GM12864 (cell line): ENCODE measurements at regions not wholly inside any gene's neighbourhood (a gene's known extent, or its start where the extent isn't known, plus 50 kb on each side); places are given as distances from the start of the nearest gene placed in this dataset.

Source experiments
- DNase-seq: peaks from one replicate; pipeline ENCODE4 v3.0.0-alpha.2; 2011; ENCODE audit warnings: low read depth
- H3K4me3 ChIP-seq: 2 replicates; pipeline ENCODE4 v1.5.1; 2011; ENCODE audit warnings: mild to moderate bottlenecking, low read depth, low read length, control low read depth
- TF ChIP-seq, protein P1 (sequence below): IDR thresholded peaks from 2 replicates; pipeline ENCODE4 v1.5.1; 2011; ENCODE audit warnings: low read depth, mild to moderate bottlenecking, moderate library complexity, low read length, control low read depth, inconsistent platforms; ENCODE audit errors: missing control alignments

DNA sequence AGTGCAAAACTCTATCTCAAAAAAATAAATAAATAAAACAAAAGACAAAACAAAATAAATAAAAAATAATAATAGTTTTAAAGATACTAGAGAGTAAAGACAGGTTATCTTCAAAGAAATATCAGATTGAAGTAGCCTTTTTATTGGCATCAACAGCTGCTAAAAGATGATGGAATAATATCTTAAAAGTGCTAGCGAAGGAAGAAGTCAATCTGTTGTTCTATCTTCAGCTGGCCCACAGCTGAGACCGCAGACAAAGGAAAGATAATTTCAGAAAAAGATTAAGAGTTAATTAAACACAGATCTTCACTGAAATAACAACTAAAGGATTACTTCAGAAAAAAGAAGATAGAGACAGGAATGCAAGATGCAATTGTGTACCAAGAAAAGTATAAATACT, 130.2 kb upstream of the PKDCC start:
- TF ChIP-seq, protein P1, sequence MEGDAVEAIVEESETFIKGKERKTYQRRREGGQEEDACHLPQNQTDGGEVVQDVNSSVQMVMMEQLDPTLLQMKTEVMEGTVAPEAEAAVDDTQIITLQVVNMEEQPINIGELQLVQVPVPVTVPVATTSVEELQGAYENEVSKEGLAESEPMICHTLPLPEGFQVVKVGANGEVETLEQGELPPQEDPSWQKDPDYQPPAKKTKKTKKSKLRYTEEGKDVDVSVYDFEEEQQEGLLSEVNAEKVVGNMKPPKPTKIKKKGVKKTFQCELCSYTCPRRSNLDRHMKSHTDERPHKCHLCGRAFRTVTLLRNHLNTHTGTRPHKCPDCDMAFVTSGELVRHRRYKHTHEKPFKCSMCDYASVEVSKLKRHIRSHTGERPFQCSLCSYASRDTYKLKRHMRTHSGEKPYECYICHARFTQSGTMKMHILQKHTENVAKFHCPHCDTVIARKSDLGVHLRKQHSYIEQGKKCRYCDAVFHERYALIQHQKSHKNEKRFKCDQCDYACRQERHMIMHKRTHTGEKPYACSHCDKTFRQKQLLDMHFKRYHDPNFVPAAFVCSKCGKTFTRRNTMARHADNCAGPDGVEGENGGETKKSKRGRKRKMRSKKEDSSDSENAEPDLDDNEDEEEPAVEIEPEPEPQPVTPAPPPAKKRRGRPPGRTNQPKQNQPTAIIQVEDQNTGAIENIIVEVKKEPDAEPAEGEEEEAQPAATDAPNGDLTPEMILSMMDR, result no peak
- no peak for DNase-seq
- H3K4me3 ChIP-seq, result no peak overlapping the region

DNA sequence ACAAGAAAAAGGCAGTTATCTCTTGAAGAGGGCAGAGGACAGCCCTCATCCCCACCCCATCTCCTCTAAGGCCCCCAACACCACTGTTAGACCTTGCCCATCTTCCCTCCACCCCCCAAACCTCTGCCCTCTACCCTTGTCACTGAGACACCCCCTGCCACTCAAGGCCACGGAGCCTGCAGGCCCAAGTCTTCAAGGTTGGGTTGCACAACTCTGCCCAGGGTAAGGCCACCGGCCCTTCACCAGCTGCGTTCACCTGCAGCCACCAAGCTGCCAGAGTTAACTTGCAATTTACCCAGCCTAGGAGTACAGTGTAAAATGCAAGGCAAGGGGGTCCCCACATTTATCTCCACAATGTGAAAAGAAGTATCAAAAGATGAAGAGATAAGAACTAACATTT, 128.7 kb upstream of the PKDCC start:
- TF ChIP-seq, protein P1, result no peak
- no peak for DNase-seq
- no peak overlapping the region for H3K4me3 ChIP-seq

DNA sequence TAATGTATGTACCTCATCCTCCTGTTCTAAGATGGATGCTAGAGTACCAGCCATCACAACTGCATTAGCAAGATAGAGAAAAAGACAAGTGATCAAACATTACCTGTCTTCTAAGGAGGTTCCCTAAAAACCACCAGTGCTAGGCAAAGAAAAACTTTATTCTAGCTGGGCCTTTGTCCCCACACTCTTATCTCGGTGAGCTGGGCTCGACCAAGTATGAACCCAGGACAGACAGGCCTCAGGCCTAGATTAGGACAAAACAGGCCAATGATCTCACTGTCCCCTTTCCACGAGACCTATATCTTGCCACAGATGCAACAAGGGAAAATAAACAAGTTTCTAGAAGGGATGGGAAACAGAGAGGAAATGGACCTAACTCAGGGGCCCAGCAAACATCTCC, 127.6 kb upstream of the PKDCC start:
- no peak overlapping the region for H3K4me3 ChIP-seq
- DNase-seq, result no peak
- TF ChIP-seq, protein P1, result no peak

DNA sequence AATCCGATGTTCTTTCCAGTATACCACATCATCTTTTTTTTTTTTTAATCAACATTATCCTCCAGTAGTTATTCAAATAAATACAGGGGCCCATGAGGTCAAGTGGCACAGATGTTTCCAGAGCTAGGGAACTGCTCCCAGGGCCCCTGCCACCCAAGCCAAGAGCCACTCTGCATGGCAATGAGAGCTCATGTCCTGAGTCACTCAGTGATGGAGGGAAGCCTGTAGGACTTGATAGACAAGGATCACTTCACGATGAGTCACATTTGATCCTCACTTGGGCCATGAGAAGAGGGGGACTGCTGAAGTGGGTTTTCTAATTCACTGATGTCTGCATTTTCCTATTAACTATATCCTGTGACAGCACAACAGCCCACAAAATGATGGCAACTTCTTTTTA, 127.0 kb upstream of the PKDCC start:
- H3K4me3 ChIP-seq, result no peak overlapping the region
- DNase-seq, result no peak
- TF ChIP-seq, protein P1, result no peak

DNA sequence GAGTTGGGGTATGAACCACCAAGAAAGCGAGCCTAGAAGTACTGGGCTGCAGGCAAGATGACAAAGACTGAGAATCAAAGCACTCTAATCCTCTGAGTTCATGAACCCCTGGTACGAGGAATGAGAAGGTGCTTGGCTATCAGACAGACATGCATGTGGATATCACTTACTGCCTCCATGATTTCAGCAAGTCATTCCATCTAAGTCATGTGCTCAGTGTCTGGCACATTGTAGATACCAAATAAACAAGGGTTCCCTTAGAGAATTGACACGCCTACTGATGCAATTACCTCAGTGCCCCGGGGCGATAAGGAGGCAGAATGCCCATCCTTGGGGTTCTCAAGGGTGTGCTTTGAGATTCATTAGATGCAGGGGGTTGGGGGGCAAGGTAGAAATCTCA, 125.6 kb upstream of the PKDCC start:
- DNase-seq, result no peak
- TF ChIP-seq, protein P1, result no peak
- H3K4me3 ChIP-seq, result no peak overlapping the region

DNA sequence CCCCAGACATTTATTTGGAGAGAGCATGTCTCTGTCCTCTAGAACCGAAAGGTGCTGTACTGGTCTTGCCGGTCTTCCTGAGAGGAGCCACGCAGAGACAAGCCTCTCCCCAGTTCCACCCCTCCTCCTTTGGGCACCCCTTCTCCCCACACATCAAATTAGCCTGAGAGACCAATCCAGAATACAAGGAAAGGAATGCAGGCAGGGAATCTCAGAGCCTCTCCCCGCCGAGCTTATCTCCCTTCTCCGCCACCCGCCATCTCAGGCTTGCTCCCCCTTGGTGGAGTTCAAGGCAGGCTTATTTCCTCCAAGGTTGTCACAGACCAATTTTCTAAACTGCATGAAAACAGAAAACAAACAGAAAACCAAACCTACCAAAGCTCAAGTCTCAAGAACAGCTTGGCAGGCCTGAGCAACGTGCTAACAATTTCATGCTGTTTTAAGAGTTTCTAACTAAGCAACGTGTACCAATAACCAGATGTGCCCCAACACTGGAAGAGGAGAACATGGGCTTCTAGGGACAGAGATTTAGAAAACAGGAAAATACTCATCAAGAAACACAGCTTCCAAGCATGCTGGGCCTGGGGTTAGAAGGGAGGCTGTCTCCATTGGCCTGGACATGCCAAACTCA, 124.5 kb upstream of the PKDCC start:
- no peak for DNase-seq
- TF ChIP-seq, protein P1, result no peak
- H3K4me3 ChIP-seq, result no peak overlapping the region

DNA sequence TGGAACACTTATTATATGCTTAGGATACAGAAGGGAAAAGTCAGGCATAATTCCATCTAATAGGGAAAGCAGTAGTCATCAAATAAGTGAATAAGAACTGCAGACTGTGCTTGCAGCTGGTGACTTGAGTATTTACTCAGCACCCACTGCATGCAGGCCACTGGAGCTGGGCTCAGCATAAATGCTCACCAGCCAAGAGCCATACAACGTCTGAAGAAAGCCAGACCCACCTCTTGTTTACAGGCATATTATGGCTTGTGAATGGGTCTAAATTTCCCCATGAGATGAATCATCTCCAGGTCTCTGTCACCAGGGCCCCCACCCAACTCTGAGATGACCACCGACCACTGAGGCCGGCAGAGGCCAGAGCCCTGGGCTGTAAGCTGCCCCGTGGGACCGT, 123.8 kb upstream of the PKDCC start:
- no peak for DNase-seq
- no peak overlapping the region for H3K4me3 ChIP-seq
- TF ChIP-seq, protein P1, result no peak
